Transverse colon (tissue), 4 donors: ENCODE measurements at regions not wholly inside any gene's neighbourhood (a gene's known extent, or its start where the extent isn't known, plus 50 kb on each side); places are given as distances from the start of the nearest gene placed in this dataset.
"Not testable (repeated sequence)": the region's sequence is repeated elsewhere in the genome, so short reads cannot be mapped to it uniquely, and the experiment has no call there.

Experiments used
- DNase-seq: peaks from one replicate; pipeline ENCODE4 v3.0.0-alpha.2; 2019
- H3K27ac ChIP-seq, 4 donors: fragments of 200-600 bp; sonication (generic); 2 replicates each; pipeline ENCODE4 v1.5.1; 2016 to 2018; ENCODE audit warnings: inconsistent platforms in 4 of 4
- H3K27me3 ChIP-seq: fragments of 200-600 bp; sonication (generic); 2 replicates; pipeline ENCODE4 v1.5.1; 2017; ENCODE audit warnings: inconsistent platforms
- H3K36me3 ChIP-seq, 4 donors: fragments of 200-600 bp; sonication (generic); 2 replicates each; pipeline ENCODE4 v1.5.1; 2017 to 2019; ENCODE audit warnings: inconsistent platforms in 4 of 4
- H3K4me1 ChIP-seq, 4 donors: fragments of 200-600 bp; sonication (generic); 2 replicates each; pipeline ENCODE4 v1.5.1; 2017 to 2020; ENCODE audit warnings: inconsistent platforms in 4 of 4
- H3K4me3 ChIP-seq, 4 donors: fragments of 200-600 bp; sonication (generic); 1 replicate in 1 of 4; 2 replicates in 3 of 4; pipeline versions ENCODE4 v1.5.1 to v1.6.1; 2017 to 2019; ENCODE audit warnings: inconsistent platforms in 4 of 4
- H3K9me3 ChIP-seq, 2 donors: fragments of 200-600 bp; sonication (generic); 2 replicates each; pipeline ENCODE4 v1.5.1; 2017 to 2019; ENCODE audit warnings: inconsistent platforms in 2 of 2
- CTCF ChIP-seq, 5 experiments: fragments of 200-600 bp in 3 of 5; fragments of 450-650 bp in 2 of 5; sonication (generic) in 3 of 5; IDR thresholded peaks; 1 replicate in 2 of 5; 2 replicates in 3 of 5; pipeline ENCODE4 v1.5.1; 2016 to 2017; ENCODE audit warnings: antibody characterized with exemption in 5 of 5, inconsistent platforms in 3 of 5, mild to moderate bottlenecking in 2 of 5, moderate library complexity in 1 of 5
- EP300 ChIP-seq: sonication (generic); formaldehyde crosslinking; IDR thresholded peaks from one replicate; pipeline ENCODE4 v1.6.1; 2017; ENCODE audit warnings: antibody characterized with exemption, low read depth
- POLR2A ChIP-seq: fragments of 450-650 bp; IDR thresholded peaks from one replicate; pipeline ENCODE4 v1.6.1; 2016; ENCODE audit warnings: antibody characterized with exemption, mild to moderate bottlenecking, moderate library complexity
- POLR2AphosphoS5 ChIP-seq, 3 donors: sonication (generic); formaldehyde crosslinking; IDR thresholded peaks; one replicate each; pipeline ENCODE4 v1.6.1; 2016; ENCODE audit warnings: antibody characterized with exemption in 3 of 3
- WGBS, 2 donors: methylation state at CpG; one replicate each; pipeline ENCODE4 v1.1.5; 2018; ENCODE audit warnings: low coverage in 1 of 2; 5-methylcytosine and 5-hydroxymethylcytosine counted together
- in situ Hi-C, 4 donors: fragments of 200-750 bp; cut with MboI; loops; one replicate each; pipeline versions ENCODE4 v1.15.0 to v1.15.1; 2017; ENCODE audit warnings: low sequenced_read_pairs in 3 of 4, low pct_ligation_motif_present in 1 of 4, low pct_unique_long_range_greater_than_20kb in 1 of 4
- intact Hi-C: fragments of 100-400 bp; cut with DNase I; formaldehyde crosslinking; loops from one replicate; pipeline ENCODE4 v1.15.1; 2023; ENCODE audit warnings: low total_unique reads

- H3K4me1 ChIP-seq, result no peaks in the 10 kb centered on the region
- H3K27me3 ChIP-seq, result no peaks in the 10 kb centered on the region
- no peak for TF ChIP-seq CTCF (IDR thresholded peaks at IDR 0.05)
- TF ChIP-seq EP300, result no peak
- no peak for TF ChIP-seq POLR2A
- TF ChIP-seq POLR2AphosphoS5 (IDR thresholded peaks at IDR 0.05), result no peak
- DNase-seq, result no peak
- H3K36me3 ChIP-seq, result no peaks in the 10 kb centered on the region
- no peak overlapping the region for H3K4me3 ChIP-seq
- WGBS, 2 donors, result 62 to 70% methylated on average over 2 to 3 of the region's 3 CpGs
- H3K27ac ChIP-seq, result no peak overlapping the region
- in situ Hi-C loops (no loop called here), intact Hi-C loops (no loop called here)
- H3K9me3 ChIP-seq, result no peaks in the 10 kb centered on the region
Observed at GRCh38 chr10:109732254-109732965, 190.9 kb downstream of the XPNPEP1 start.

- H3K4me3 ChIP-seq, DNase-seq, H3K27ac ChIP-seq, in situ Hi-C loops, H3K9me3 ChIP-seq, H3K27me3 ChIP-seq, intact Hi-C loops, H3K36me3 ChIP-seq, H3K4me1 ChIP-seq: not testable (repeated sequence)
- 88 to 90% methylated on average over 3 to 4 of the region's 4 CpGs for WGBS, 2 donors
Observed at GRCh38 chr10:109729895-109730294, 193.4 kb downstream of the XPNPEP1 start.

- intact Hi-C loops (no loop called here), in situ Hi-C loops (no loop called here)
- Histone ChIP-seq H3K36me3 (no peaks in the 10 kb centered on the region), H3K27ac (no peak overlapping the region), H3K9me3 (no peaks in the 10 kb centered on the region), H3K4me3 (no peak overlapping the region), H3K27me3 (no peaks in the 10 kb centered on the region), H3K4me1 (no peaks in the 10 kb centered on the region)
- no peak for DNase-seq
- WGBS, 2 donors, result 29 to 33% methylated on average over 1 of the region's 1 CpG
- no peak for TF ChIP-seq EP300
- no peak for TF ChIP-seq POLR2A
- TF ChIP-seq CTCF (IDR thresholded peaks at IDR 0.05), result no peak
- no peak for TF ChIP-seq POLR2AphosphoS5 (IDR thresholded peaks at IDR 0.05)
Observed at GRCh38 chr10:109727436-109727835, 195.9 kb downstream of the XPNPEP1 start.

GRCh38 chr10:109726473-109726872 lies 196.8 kb downstream of the XPNPEP1 start:
- no peaks in the 10 kb centered on the region for H3K36me3 ChIP-seq
- no peak overlapping the region for H3K27ac ChIP-seq
- in situ Hi-C loops (no loop called here), intact Hi-C loops (no loop called here)
- H3K4me3 ChIP-seq, result no peak overlapping the region
- TF ChIP-seq POLR2AphosphoS5 (IDR thresholded peaks at IDR 0.05) (no peak), CTCF (IDR thresholded peaks at IDR 0.05) (no peak), POLR2A (no peak), EP300 (no peak)
- H3K4me1 ChIP-seq, result no peaks in the 10 kb centered on the region
- DNase-seq, result no peak
- H3K27me3 ChIP-seq, result no peaks in the 10 kb centered on the region
- H3K9me3 ChIP-seq, result no peaks in the 10 kb centered on the region
- WGBS, 2 donors, result 42 to 50% methylated on average over 1 to 2 of the region's 2 CpGs

- intact Hi-C loops (no loop called here), in situ Hi-C loops (no loop called here)
- Histone ChIP-seq H3K4me1 (no peaks in the 10 kb centered on the region), H3K4me3 (no peak overlapping the region), H3K9me3 (no peaks in the 10 kb centered on the region), H3K27me3 (no peaks in the 10 kb centered on the region), H3K27ac (no peak overlapping the region), H3K36me3 (no peaks in the 10 kb centered on the region)
- 51% methylated on average over 3 of the region's 3 CpGs for WGBS, 2 donors
- no peak for DNase-seq
- no peak for TF ChIP-seq CTCF (IDR thresholded peaks at IDR 0.05)
- no peak for TF ChIP-seq EP300
- TF ChIP-seq POLR2A, result no peak
- no peak for TF ChIP-seq POLR2AphosphoS5 (IDR thresholded peaks at IDR 0.05)
Observed at GRCh38 chr10:109723305-109723704, 200.0 kb downstream of the XPNPEP1 start.
